SHP77 treated with DMSO at 0.1 percent for 48 hours (cell line): ENCODE measurements at regions not wholly inside any gene's neighbourhood (a gene's known extent, or its start where the extent isn't known, plus 50 kb on each side); places are given as distances from the start of the nearest gene placed in this dataset.

Experiments used
- DNase-seq: peaks from one replicate; lab custom pipeline; 2025; lab: John Stamatoyannopoulos, UW

GRCh38 chr2:8006626-8007025 lies 675.2 kb upstream of the ID2 start:
- no peak for DNase-seq

GRCh38 chr2:8009010-8009597 lies 672.8 kb upstream of the ID2 start:
- DNase-seq = no peak

- DNase-seq = no peak
Measured at GRCh38 chr2:8015848-8016600, 665.8 kb upstream of the ID2 start.

- no peak for DNase-seq
Measured at GRCh38 chr2:8016688-8017087, 665.2 kb upstream of the ID2 start.

- no peak for DNase-seq
Measured at GRCh38 chr2:8018956-8019355, 662.9 kb upstream of the ID2 start.

- no peak for DNase-seq
Measured at GRCh38 chr2:8019934-8020333, 661.9 kb upstream of the ID2 start.

- no peak for DNase-seq
Measured at GRCh38 chr2:8021921-8022320, 659.9 kb upstream of the ID2 start.

GRCh38 chr2:8022908-8023640 lies 658.8 kb upstream of the ID2 start:
- DNase-seq = no peak

GRCh38 chr2:8024506-8024905 lies 657.4 kb upstream of the ID2 start:
- no peak for DNase-seq

- DNase-seq = no peak
Measured at GRCh38 chr2:8026381-8026780, 655.5 kb upstream of the ID2 start.

- DNase-seq = no peak
Measured at GRCh38 chr2:8027387-8027786, 654.5 kb upstream of the ID2 start.

- no peak for DNase-seq
Measured at GRCh38 chr2:8028036-8028435, 653.8 kb upstream of the ID2 start.

GRCh38 chr2:8028436-8028835 lies 653.4 kb upstream of the ID2 start:
- no peak for DNase-seq

GRCh38 chr2:8028981-8029380 lies 652.9 kb upstream of the ID2 start:
- DNase-seq = no peak

GRCh38 chr2:8030573-8031303 lies 651.1 kb upstream of the ID2 start:
- no peak for DNase-seq

GRCh38 chr2:8031370-8031769 lies 650.5 kb upstream of the ID2 start:
- DNase-seq = no peak

- no peak for DNase-seq
Measured at GRCh38 chr2:8033546-8034096, 648.2 kb upstream of the ID2 start.

- DNase-seq = no peak
Measured at GRCh38 chr2:8036366-8036765, 645.5 kb upstream of the ID2 start.

GRCh38 chr2:8039732-8040131 lies 642.1 kb upstream of the ID2 start:
- no peak for DNase-seq

- DNase-seq = no peak
Measured at GRCh38 chr2:8043295-8043694, 638.6 kb upstream of the ID2 start.

- DNase-seq = no peak
Measured at GRCh38 chr2:8044046-8044594, 637.7 kb upstream of the ID2 start.

GRCh38 chr2:8045081-8045614 lies 636.7 kb upstream of the ID2 start:
- DNase-seq = no peak
